ENCODE measurements at regions not wholly inside any gene's neighbourhood (a gene's known extent, or its start where the extent isn't known, plus 50 kb on each side); places are given as distances from the start of the nearest gene placed in this dataset.

DNA sequence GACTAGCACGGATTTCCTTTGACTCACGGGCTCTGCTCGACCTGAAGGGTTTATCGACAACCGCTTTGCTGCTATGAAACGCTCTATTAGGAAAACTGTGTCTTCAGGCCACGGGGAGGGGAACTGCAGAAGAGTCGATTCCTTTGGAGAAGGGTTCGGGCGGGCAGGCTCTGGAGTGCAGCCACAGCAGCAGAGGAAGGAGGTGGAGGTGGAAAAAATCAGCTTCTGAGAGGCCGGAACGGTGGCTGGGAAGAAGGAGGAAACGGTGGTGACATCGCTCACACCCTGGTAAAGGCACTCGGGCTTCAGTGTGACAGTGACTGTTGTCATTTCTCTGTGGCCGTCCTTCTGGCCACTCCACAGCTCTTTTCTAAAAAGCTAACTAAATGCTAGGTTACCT is 64.6 kb upstream of the MGMT start:
- no peak for DNase-seq (ENCODE audit: low read depth)
- TF ChIP-seq, protein P1, sequence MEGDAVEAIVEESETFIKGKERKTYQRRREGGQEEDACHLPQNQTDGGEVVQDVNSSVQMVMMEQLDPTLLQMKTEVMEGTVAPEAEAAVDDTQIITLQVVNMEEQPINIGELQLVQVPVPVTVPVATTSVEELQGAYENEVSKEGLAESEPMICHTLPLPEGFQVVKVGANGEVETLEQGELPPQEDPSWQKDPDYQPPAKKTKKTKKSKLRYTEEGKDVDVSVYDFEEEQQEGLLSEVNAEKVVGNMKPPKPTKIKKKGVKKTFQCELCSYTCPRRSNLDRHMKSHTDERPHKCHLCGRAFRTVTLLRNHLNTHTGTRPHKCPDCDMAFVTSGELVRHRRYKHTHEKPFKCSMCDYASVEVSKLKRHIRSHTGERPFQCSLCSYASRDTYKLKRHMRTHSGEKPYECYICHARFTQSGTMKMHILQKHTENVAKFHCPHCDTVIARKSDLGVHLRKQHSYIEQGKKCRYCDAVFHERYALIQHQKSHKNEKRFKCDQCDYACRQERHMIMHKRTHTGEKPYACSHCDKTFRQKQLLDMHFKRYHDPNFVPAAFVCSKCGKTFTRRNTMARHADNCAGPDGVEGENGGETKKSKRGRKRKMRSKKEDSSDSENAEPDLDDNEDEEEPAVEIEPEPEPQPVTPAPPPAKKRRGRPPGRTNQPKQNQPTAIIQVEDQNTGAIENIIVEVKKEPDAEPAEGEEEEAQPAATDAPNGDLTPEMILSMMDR (conservative IDR thresholded peaks at IDR 0.05; ENCODE audit: low read depth, low read length): no peak

DNA sequence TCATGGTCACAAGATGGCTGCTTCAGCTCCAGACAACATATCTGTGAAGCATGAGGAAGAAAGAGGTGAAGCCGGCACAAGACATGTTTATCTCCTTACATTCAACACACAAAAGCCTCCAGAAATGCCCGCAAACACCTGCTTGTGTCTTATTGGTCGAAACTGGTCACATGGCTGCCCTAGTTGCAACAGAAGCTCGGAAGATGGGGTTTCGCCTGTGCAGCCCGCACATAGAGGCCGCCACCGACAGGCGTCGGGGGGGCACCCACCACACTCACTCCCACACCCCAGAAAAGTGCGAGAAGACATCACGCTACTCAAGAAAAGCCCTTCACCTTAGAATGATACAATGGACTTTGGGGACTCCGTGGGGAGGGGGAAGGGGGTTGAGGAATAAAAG is 63.0 kb upstream of the MGMT start:
- TF ChIP-seq, protein P1 (conservative IDR thresholded peaks at IDR 0.05; ENCODE audit: low read depth, low read length): no peak

More for the DNA sequence above, 64.6 kb upstream of the MGMT start:
- H3K4me3 ChIP-seq (ENCODE audit: low read depth, low read length): no peak overlapping the region

DNA sequence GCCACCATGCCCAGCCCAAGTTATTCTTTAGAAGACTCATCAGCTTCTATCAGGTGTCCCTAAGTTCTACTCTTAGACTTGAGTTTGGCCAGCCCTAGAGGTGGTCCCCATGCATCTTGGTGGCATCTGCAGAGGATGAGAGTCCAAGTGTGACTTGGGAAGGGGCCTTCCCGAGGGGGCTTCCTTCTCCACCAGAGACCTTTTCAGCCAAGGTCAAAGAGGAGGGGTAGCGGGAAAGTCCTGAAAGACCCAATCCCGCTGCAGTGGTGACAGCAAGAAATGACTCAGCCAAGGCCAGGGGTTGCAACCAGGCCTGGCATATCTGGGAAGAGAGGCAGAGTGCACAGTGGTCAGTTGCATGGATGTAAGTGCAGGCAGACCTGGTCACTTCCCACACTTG is 61.7 kb upstream of the MGMT start:
- no peak for DNase-seq (ENCODE audit: low read depth)
- H3K4me3 ChIP-seq (ENCODE audit: low read depth, low read length): no peak overlapping the region
- TF ChIP-seq, protein P1 (conservative IDR thresholded peaks at IDR 0.05; ENCODE audit: low read depth, low read length): no peak

More for the DNA sequence above, 63.0 kb upstream of the MGMT start:
- no peak overlapping the region for H3K4me3 ChIP-seq (ENCODE audit: low read depth, low read length)
- no peak for DNase-seq (ENCODE audit: low read depth)

DNA sequence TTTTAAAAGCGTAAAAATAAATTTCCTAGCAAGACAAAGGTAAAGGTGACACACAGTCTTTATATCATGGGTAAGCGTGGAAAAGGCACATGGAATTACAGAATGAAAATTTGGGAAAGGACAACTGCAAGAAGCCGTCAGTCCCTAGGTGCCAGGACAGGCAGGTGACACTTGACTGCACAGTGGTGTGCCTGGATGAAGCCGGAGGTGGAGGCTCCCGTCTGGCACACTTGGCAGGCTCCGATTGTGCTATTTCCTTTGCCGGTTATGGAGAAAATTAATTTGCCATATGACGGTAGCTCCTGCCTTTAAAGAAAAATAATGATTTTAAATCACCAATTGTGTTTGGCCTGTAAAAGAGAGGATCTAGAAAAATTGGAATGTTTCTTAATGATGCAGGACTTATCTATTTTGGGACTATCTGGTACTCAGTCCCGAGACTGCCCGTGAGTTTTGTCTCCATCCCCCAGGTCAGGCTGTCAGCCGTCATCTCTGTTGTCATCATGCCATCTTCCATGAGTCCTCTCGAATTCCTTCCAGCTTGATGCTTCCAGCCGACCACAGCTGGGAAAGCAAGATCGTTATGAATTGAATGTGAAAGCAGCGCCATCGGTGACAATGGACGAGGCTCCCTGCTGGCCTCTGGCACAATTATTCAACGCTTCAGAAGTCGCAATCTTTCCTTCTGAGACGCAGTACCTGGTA is 56.2 kb upstream of the MGMT start:
- TF ChIP-seq, protein P1 (conservative IDR thresholded peaks at IDR 0.05; ENCODE audit: low read depth, low read length): no peak
- DNase-seq (ENCODE audit: low read depth): no peak
- H3K4me3 ChIP-seq (ENCODE audit: low read depth, low read length): no peak overlapping the region

DNA sequence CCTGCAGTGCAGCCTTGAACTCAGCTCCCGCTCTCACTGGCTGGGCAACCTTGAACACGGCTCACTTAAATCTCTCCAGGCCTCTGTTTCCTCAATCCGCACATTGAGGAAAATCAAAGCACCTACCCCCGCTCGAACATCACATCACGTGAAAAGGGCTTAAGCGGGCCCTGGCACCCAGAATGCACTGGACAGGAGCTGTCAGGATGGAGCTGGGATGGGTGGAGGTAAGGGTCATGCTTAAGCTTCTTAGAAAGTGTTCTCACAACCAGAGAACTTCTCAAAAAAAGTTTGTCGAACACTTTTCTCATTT is 55.7 kb upstream of the MGMT start:
- no peak for DNase-seq (ENCODE audit: low read depth)
- H3K4me3 ChIP-seq (ENCODE audit: low read depth, low read length): no peak overlapping the region
- TF ChIP-seq, protein P1 (conservative IDR thresholded peaks at IDR 0.05; ENCODE audit: low read depth, low read length): no peak

DNA sequence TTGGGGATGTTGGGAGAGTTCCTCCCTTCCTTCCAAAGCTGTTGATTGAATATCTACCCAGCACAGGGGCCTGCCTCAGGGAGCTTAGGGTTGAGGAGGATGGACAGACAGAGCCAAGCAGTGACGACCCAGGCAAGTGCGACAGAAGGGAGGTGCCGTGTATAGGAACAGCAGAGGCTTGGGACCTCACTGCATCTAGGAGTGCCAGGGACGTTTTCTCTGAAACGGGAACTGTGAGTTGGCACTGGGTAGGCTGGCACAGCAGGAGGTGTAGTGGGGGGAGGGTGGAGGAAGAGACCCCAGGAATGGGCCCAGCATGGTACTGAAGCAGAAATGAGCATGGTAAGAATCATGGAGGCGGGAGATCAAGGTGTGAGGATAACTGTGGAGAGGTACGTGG is 55.3 kb upstream of the MGMT start:
- no peak overlapping the region for H3K4me3 ChIP-seq (ENCODE audit: low read depth, low read length)
- TF ChIP-seq, protein P1 (conservative IDR thresholded peaks at IDR 0.05; ENCODE audit: low read depth, low read length): no peak
- no peak for DNase-seq (ENCODE audit: low read depth)

DNA sequence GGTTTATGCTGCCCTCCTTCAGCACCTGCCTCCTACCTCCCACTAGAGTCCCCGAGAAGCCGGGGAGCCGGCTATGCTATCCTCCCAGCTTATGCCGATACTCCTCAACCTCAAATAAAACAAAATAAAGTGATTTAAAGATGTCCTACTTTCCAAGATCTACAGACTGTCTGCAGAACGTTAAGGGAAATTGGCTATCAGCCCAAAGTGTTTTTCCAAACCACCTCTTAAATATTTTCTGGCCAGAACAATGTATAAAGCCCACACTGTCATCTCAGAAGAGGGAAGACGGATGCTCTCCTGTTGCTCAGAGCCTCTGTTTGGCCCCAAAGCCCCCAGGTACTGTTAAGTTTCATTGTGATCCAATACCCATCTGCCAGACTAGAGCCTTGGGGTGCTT is 54.0 kb upstream of the MGMT start:
- TF ChIP-seq, protein P1 (conservative IDR thresholded peaks at IDR 0.05; ENCODE audit: low read depth, low read length): no peak
- DNase-seq (ENCODE audit: low read depth): no peak
- no peak overlapping the region for H3K4me3 ChIP-seq (ENCODE audit: low read depth, low read length)
